Activated naive CD4-positive, alpha-beta T cell treated with anti-CD3 and anti-CD28 coated beads for 36 hours (primary cell): ENCODE measurements at regions not wholly inside any gene's neighbourhood (a gene's known extent, or its start where the extent isn't known, plus 50 kb on each side); places are given as distances from the start of the nearest gene placed in this dataset.

ENCODE experiments used
- CTCF ChIA-PET: fragments of 350-600 bp; sonication (Branson Sonifier 250); formaldehyde crosslinking; loops from one replicate; lab custom pipeline; 2021; ENCODE audit warnings: antibody characterized with exemption; lab: Charles Lee
- DNase-seq: peaks from one replicate; pipeline ENCODE4 v3.0.0-alpha.2; 2020
- H3K27ac Mint-ChIP-seq: one replicate; pipeline ENCODE4 v1.8.0; 2021; ENCODE audit warnings: mild to moderate bottlenecking, mixed read lengths
- H3K27me3 Mint-ChIP-seq: one replicate; pipeline ENCODE4 v1.8.0; 2021; ENCODE audit warnings: low read depth, mixed read lengths
- H3K36me3 Mint-ChIP-seq: one replicate; pipeline ENCODE4 v1.8.0; 2021; ENCODE audit warnings: low read depth, mixed read lengths
- H3K4me1 Mint-ChIP-seq: one replicate; pipeline ENCODE4 v1.8.0; 2021; ENCODE audit warnings: low read depth, mixed read lengths
- H3K4me3 Mint-ChIP-seq: one replicate; pipeline ENCODE4 v1.8.0; 2021; ENCODE audit warnings: mild to moderate bottlenecking, moderate library complexity, mixed read lengths
- H3K9me3 Mint-ChIP-seq: one replicate; pipeline ENCODE4 v1.8.0; 2021; ENCODE audit warnings: mixed read lengths
- intact Hi-C: fragments of 100-400 bp; cut with micrococcal nuclease; formaldehyde crosslinking; loops from one replicate; pipeline ENCODE4 v1.15.1; 2023

DNA sequence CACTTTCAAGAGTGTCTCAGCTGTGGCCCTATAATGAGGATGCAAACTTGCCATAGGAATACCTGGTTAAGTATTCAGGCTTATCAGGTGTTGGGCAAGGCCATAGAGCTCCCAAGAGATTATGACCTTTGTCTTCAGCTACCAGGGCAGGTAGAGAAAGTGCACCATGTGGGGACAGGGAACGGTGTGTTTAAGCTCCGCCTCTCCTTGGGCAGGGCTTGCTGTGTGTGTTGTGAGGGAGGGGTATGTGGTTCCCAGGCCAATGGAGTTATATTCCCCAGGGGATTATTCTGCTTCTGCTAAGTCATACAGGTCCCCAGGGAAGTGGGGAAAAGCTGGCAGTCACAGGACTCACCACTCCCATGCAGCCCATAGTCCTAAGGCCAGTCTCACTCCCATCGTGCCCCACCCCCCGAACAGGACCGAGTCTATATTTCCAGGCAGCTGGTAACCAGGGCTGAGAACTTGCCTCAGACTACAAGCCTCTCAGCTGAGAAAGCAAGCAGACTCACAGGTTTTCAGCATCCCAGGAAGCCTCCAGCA is 660.2 kb downstream of the HTR1B start:
- intact Hi-C loops, result no loop called here
- no peak for DNase-seq
- no peak overlapping the region for H3K27ac Mint-ChIP-seq
- H3K9me3 Mint-ChIP-seq, result peaks cover 8% of the 10 kb centered on the region
- no peaks in the 10 kb centered on the region for H3K4me1 Mint-ChIP-seq
- no peak overlapping the region for H3K4me3 Mint-ChIP-seq
- H3K27me3 Mint-ChIP-seq, result no peaks in the 10 kb centered on the region
- CTCF ChIA-PET, result no interaction called here
- H3K36me3 Mint-ChIP-seq, result no peaks in the 10 kb centered on the region

DNA sequence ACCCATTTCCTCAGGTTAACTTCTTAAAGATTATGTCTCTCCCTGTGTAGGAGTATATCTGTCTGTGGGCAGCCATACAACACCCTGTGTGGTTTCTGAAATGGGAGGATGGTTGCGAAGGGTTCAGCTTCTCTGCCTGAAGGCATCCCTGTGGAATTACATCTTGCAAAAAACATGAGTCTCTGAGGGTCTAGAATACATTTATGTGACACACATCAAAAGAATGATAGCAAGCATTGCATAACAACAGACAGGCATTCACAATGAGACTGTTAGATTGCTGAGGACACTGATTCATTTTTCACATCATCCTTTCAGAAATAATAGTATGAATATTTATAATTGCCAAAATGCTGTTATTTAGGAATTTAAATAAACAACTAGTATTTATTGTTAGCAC is 670.9 kb downstream of the HTR1B start:
- H3K4me1 Mint-ChIP-seq, result no peaks in the 10 kb centered on the region
- H3K4me3 Mint-ChIP-seq, result no peak overlapping the region
- H3K27ac Mint-ChIP-seq, result no peak overlapping the region
- H3K9me3 Mint-ChIP-seq, result no peaks in the 10 kb centered on the region
- no peaks in the 10 kb centered on the region for H3K36me3 Mint-ChIP-seq
- intact Hi-C loops, result no loop called here
- DNase-seq, result no peak
- CTCF ChIA-PET, result no interaction called here
- no peaks in the 10 kb centered on the region for H3K27me3 Mint-ChIP-seq

DNA sequence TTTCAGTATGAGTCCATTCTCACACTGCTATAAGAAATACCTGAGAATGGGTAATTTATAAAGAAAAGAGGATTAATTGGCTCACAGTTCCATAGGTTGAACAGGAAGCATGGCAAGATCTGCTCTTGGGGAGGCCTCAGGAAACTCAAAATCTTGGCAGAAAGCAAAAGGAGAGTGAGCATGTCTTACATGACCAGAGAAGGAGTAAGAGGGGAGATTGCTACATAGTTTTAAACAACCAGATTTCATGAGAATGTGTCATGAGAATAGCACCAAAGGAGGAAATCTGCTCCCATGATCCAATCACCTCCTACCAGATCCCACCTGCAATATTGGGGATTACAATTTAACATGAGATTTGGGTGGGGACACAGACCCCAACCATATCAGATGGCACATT is 672.4 kb downstream of the HTR1B start:
- Mint-ChIP-seq H3K4me1 (no peaks in the 10 kb centered on the region), H3K27me3 (no peaks in the 10 kb centered on the region), H3K27ac (no peak overlapping the region), H3K36me3 (no peaks in the 10 kb centered on the region), H3K9me3 (no peaks in the 10 kb centered on the region), H3K4me3 (no peak overlapping the region)
- intact Hi-C loops, result no loop called here
- DNase-seq, result no peak
- CTCF ChIA-PET, result no interaction called here

DNA sequence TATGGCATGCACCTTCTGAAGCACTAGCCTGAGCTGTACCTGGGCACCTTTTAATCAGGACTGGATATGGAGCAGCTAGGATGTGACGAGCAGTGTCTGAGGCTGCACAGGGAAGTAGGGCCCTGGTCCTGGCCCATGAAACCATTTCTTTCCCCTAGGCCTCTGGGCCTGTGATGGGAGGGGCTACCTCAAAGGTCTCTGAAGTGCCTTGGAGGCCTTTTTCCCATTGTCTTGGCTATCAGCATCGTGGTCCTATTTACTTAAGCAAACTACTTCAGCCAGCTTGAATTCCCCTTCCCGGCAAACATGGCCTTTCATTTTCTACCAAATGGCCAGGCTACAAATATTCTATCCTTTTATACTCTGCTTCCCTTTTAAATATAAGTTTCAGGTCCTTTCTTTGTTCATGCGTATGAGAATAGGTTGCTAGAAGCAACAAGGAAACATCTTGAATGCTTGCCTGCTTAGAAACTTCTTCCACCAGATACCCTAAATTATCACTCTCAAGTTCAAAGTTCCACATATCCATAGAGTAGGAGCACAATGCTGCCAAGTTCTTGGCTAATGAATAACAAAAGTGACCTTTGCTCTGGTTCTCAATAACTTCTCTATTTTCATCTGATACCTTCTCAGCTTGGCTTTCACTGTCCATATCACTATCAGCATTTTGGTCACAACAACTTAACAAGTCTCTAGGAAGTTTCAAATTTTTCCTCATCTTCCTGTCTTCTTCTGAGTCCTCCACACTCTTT is 673.1 kb downstream of the HTR1B start:
- no peaks in the 10 kb centered on the region for H3K36me3 Mint-ChIP-seq
- H3K4me1 Mint-ChIP-seq, result no peaks in the 10 kb centered on the region
- intact Hi-C loops, result no loop called here
- no peak for DNase-seq
- H3K27me3 Mint-ChIP-seq, result no peaks in the 10 kb centered on the region
- CTCF ChIA-PET, result no interaction called here
- no peak overlapping the region for H3K4me3 Mint-ChIP-seq
- H3K9me3 Mint-ChIP-seq, result no peaks in the 10 kb centered on the region
- no peak overlapping the region for H3K27ac Mint-ChIP-seq

DNA sequence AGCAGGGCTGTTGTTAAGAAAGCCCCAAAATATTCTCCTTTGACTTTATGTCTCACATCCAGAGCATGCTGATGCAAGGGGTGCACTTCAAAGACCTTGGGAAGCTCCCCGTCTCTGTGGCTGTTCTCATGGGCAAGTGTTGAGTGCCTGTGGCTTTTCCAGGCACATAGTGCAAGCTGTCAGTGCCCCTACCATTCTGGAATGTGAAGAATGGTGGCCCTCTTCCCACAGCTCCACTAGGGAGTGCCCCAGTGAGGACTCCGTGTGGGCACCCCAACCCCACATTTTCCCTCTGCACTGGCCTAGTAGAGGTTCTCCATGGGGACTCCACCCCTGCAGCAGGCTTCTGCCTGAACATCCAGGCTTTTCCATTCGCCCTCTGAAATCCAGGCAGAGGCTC is 673.7 kb downstream of the HTR1B start:
- no peak for DNase-seq
- H3K27me3 Mint-ChIP-seq, result no peaks in the 10 kb centered on the region
- H3K27ac Mint-ChIP-seq, result no peak overlapping the region
- H3K9me3 Mint-ChIP-seq, result peaks cover under 1% of the 10 kb centered on the region
- CTCF ChIA-PET, result no interaction called here
- H3K4me1 Mint-ChIP-seq, result no peaks in the 10 kb centered on the region
- intact Hi-C loops, result no loop called here
- no peak overlapping the region for H3K4me3 Mint-ChIP-seq
- H3K36me3 Mint-ChIP-seq, result no peaks in the 10 kb centered on the region

DNA sequence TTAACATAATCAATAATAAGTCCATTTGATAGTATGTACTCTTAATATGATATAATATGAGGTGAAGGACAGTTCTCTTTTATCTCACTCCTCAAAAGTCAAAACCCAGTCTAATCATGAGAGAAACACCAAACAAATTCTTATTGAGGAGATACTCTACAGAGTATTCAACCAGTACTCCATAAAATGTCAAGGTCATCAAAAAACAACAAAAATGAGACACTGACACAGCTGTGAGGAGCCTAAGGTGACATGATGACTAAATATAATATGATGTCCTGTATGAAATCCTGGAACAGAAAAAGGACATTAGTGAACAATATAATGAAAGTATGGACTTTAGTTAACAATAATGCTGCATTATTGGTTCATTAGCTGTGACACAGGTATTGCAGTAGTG is 675.1 kb downstream of the HTR1B start:
- Mint-ChIP-seq H3K4me3 (no peak overlapping the region), H3K27me3 (no peaks in the 10 kb centered on the region), H3K9me3 (peaks cover 6% of the 10 kb centered on the region), H3K36me3 (no peaks in the 10 kb centered on the region), H3K27ac (no peak overlapping the region), H3K4me1 (no peaks in the 10 kb centered on the region)
- no peak for DNase-seq
- CTCF ChIA-PET, result no interaction called here
- intact Hi-C loops, result no loop called here

DNA sequence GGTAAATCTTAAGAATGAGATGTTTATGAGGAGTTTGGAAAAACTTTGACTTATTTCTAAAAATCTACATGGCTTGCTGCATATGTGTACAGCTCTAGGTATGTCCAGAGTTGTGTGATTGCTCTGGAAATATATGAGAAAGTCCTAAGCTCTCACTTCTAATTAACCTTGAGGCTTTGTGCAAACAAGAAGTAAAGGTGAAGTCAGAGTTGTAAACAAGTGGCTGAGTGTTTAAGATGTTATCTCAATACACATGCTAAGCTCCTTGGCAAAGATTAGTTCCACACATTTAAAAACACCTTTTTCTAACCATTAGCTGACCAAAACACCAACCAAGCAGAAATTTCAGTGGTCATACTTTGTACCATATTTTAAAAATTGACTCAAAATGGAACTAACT is 684.2 kb downstream of the HTR1B start:
- no peaks in the 10 kb centered on the region for H3K27me3 Mint-ChIP-seq
- CTCF ChIA-PET, result interaction anchor here (0.6 kb wide), 1 partner anchor 505 kb away, joined by 3 read pairs; no protein-coding TSS in a partner anchor
- peaks cover 6% of the 10 kb centered on the region for H3K9me3 Mint-ChIP-seq
- H3K27ac Mint-ChIP-seq, result no peak overlapping the region
- H3K4me1 Mint-ChIP-seq, result no peaks in the 10 kb centered on the region
- H3K36me3 Mint-ChIP-seq, result no peaks in the 10 kb centered on the region
- intact Hi-C loops, result no loop called here
- no peak overlapping the region for H3K4me3 Mint-ChIP-seq
- no peak for DNase-seq

DNA sequence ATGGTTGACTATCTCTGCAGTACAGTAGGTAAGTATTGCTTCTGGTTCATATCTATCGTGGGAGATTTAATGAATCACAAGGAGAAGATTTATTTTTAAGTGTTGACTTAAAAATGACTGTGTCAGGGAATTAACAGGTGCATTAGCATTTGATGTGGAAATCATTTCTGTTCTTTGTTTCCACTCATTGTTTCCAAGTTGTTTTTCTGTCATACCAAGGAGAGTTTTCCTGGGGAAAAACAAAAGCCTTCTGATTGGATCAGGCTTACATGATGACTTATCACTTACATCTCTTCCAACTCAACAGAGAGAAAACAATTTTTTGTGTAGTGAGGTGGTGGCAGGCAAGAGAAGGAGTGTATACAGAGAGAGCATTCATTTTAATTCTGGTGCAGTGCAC is 686.4 kb downstream of the HTR1B start:
- intact Hi-C loops, result no loop called here
- Mint-ChIP-seq H3K4me3 (no peak overlapping the region), H3K27ac (no peak overlapping the region), H3K36me3 (no peaks in the 10 kb centered on the region), H3K4me1 (no peaks in the 10 kb centered on the region), H3K9me3 (peaks cover 2% of the 10 kb centered on the region), H3K27me3 (no peaks in the 10 kb centered on the region)
- CTCF ChIA-PET, result no interaction called here
- no peak for DNase-seq

DNA sequence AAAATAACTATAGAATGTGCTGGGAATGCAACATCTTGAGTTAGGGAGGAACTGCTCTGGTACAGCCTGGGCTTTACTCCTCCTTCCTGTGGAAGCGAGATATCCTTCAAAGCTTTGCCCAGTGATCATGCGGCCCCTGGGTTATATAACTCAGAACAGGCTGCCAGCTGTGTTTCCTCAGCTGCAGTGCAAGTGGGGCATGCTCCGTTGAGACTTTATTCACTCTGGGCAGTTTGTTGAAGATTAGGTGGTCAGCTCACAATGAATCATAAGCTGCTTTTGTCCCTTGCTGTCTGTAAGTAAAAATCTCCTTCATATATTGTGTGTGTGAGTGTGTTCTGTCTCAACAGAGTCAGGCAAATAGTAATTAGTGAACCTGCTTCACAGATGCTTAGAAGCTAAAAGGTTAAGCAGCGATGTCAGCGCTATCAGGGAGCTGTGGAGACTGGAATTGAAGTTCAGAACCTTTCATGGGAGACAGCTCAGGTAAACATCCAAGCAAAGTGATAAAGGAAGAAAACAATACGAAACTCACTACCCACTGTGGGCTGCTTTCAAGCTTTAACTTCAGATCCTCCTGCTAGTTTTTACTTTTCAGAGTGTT is 688.4 kb downstream of the HTR1B start:
- no peak for DNase-seq
- no peaks in the 10 kb centered on the region for H3K4me1 Mint-ChIP-seq
- CTCF ChIA-PET, result no interaction called here
- intact Hi-C loops, result no loop called here
- H3K9me3 Mint-ChIP-seq, result peaks cover 2% of the 10 kb centered on the region
- H3K4me3 Mint-ChIP-seq, result no peak overlapping the region
- H3K27me3 Mint-ChIP-seq, result no peaks in the 10 kb centered on the region
- H3K36me3 Mint-ChIP-seq, result no peaks in the 10 kb centered on the region
- H3K27ac Mint-ChIP-seq, result no peak overlapping the region

DNA sequence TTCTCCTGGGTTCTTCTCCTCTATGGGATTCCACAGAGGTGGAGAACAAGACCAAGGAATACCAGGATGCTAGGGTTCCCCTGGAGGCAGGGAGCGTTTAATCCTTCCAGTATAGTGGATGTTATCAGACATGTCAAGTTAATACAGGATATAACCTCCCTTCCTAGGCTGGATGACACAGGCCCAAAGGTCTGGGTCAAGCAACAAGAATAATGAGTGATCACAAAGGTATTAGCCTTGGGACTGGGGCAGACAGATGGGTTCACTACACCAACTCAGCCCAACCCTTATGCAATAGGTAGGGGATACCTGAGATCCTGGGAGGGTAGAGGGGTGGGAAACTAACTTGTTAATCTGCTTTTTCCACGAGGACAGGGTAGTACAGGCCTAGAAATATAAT is 690.3 kb downstream of the HTR1B start:
- Mint-ChIP-seq H3K36me3 (no peaks in the 10 kb centered on the region), H3K9me3 (peaks cover 2% of the 10 kb centered on the region), H3K4me3 (no peak overlapping the region), H3K27ac (no peak overlapping the region), H3K4me1 (no peaks in the 10 kb centered on the region), H3K27me3 (no peaks in the 10 kb centered on the region)
- no peak for DNase-seq
- intact Hi-C loops, result no loop called here
- CTCF ChIA-PET, result no interaction called here

DNA sequence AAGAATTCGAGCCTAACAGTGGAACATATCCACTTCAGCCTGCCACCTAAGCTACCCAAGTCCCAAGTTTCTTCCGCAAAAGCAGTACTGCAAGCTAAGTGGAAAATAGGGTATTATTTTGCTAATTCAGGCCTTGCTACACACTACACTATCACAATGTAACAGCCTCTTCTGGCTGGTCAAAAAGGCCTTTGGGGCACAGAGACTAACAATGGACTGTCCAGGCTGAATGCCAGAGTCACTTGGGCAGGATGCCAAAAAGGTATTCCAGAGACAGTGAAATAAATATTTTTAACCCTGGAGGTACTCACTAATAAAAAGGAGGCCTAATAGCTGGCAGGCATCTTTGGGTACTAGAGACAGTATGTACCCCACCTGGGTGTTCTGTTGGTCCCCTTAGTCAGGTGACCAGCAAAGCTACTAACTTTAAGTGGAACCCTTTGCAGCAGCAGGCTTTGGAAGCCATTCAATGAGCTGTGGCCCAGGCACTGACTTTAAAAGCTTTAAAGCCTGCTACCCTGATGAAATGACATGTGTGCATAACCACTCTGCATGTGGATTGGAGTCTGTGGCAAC is 692.1 kb downstream of the HTR1B start:
- Mint-ChIP-seq H3K36me3 (no peaks in the 10 kb centered on the region), H3K27me3 (no peaks in the 10 kb centered on the region), H3K27ac (no peak overlapping the region), H3K4me1 (no peaks in the 10 kb centered on the region), H3K4me3 (no peak overlapping the region), H3K9me3 (no peaks in the 10 kb centered on the region)
- intact Hi-C loops, result no loop called here
- DNase-seq, result no peak
- CTCF ChIA-PET, result no interaction called here

DNA sequence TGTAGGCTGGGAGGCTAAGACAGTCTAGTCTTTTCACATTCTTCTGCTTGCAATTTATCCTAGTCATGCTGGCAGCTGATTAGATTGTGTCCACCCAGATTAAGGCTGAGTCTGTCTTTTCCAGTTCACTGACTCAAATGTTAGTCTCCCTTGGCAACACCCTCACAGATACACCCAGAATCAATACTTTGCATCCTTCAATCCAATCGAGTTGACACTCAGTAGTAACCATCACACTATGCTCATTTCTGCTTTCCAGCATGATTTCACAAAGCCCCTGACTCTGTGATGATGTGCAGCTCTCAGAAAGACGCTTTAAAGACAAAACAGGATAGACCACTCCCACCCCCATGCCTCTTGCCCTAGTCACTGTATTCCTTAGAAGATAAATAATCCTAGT is 693.0 kb downstream of the HTR1B start:
- Mint-ChIP-seq H3K27me3 (no peaks in the 10 kb centered on the region), H3K4me1 (no peaks in the 10 kb centered on the region), H3K9me3 (no peaks in the 10 kb centered on the region), H3K36me3 (no peaks in the 10 kb centered on the region), H3K27ac (no peak overlapping the region), H3K4me3 (no peak overlapping the region)
- no peak for DNase-seq
- CTCF ChIA-PET, result no interaction called here
- intact Hi-C loops, result no loop called here

DNA sequence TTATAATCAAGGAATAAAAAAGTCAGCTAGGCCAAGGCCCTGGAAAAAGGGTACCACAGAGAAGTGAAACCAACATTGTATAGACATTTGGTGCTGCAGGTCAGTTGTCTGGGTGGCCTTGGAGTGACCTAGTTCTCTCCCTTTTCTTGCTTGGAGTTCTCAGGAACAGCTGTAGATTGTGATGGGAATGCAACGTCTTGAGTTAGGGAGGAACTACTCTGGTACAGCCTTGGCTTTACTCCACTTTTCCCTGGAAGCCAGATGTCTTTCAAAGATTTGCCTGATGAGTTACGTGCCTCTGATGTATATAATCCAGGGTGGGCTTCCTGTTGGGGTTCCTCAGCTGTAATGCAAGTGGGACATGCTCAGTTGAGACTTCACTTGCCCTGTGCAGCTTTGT is 694.7 kb downstream of the HTR1B start:
- intact Hi-C loops, result no loop called here
- no peak overlapping the region for H3K4me3 Mint-ChIP-seq

More for the DNA sequence above, 694.7 kb downstream of the HTR1B start:
- no peaks in the 10 kb centered on the region for H3K9me3 Mint-ChIP-seq
- CTCF ChIA-PET, result no interaction called here
- H3K36me3 Mint-ChIP-seq, result no peaks in the 10 kb centered on the region
- no peak for DNase-seq
- no peaks in the 10 kb centered on the region for H3K27me3 Mint-ChIP-seq
- no peaks in the 10 kb centered on the region for H3K4me1 Mint-ChIP-seq
- H3K27ac Mint-ChIP-seq, result no peak overlapping the region
